ENCODE measurements at regions not wholly inside any gene's neighbourhood (a gene's known extent, or its start where the extent isn't known, plus 50 kb on each side); places are given as distances from the start of the nearest gene placed in this dataset.

DNA sequence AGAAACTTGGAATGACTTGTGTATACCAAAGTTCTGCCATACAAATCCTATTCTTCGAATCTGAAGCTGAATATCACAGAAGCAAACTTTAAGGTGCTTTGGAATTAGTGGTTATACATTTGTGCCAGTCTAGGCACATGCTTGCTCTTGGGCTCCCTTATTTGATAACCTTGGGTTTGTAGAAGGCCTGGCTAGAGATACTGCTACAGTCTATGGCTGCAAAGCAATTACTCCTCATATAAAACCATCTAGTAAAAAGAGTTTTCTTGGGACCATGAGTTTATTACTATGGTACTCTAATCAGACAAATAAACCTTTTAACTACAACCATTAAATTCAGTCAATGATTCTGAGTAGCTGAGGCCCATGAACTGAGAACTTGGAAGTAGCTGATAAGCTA lies 92.5 kb upstream of the SLC13A1 start:
- TF ChIP-seq, protein P1, sequence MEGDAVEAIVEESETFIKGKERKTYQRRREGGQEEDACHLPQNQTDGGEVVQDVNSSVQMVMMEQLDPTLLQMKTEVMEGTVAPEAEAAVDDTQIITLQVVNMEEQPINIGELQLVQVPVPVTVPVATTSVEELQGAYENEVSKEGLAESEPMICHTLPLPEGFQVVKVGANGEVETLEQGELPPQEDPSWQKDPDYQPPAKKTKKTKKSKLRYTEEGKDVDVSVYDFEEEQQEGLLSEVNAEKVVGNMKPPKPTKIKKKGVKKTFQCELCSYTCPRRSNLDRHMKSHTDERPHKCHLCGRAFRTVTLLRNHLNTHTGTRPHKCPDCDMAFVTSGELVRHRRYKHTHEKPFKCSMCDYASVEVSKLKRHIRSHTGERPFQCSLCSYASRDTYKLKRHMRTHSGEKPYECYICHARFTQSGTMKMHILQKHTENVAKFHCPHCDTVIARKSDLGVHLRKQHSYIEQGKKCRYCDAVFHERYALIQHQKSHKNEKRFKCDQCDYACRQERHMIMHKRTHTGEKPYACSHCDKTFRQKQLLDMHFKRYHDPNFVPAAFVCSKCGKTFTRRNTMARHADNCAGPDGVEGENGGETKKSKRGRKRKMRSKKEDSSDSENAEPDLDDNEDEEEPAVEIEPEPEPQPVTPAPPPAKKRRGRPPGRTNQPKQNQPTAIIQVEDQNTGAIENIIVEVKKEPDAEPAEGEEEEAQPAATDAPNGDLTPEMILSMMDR (IDR thresholded peaks at IDR 0.05; ENCODE audit: poor library complexity, severe bottlenecking) = no peak
- TF ChIP-seq, protein P2, sequence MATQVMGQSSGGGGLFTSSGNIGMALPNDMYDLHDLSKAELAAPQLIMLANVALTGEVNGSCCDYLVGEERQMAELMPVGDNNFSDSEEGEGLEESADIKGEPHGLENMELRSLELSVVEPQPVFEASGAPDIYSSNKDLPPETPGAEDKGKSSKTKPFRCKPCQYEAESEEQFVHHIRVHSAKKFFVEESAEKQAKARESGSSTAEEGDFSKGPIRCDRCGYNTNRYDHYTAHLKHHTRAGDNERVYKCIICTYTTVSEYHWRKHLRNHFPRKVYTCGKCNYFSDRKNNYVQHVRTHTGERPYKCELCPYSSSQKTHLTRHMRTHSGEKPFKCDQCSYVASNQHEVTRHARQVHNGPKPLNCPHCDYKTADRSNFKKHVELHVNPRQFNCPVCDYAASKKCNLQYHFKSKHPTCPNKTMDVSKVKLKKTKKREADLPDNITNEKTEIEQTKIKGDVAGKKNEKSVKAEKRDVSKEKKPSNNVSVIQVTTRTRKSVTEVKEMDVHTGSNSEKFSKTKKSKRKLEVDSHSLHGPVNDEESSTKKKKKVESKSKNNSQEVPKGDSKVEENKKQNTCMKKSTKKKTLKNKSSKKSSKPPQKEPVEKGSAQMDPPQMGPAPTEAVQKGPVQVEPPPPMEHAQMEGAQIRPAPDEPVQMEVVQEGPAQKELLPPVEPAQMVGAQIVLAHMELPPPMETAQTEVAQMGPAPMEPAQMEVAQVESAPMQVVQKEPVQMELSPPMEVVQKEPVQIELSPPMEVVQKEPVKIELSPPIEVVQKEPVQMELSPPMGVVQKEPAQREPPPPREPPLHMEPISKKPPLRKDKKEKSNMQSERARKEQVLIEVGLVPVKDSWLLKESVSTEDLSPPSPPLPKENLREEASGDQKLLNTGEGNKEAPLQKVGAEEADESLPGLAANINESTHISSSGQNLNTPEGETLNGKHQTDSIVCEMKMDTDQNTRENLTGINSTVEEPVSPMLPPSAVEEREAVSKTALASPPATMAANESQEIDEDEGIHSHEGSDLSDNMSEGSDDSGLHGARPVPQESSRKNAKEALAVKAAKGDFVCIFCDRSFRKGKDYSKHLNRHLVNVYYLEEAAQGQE (IDR thresholded peaks at IDR 0.05; ENCODE audit: borderline replicate concordance) = no peak
- TF ChIP-seq POLR2AphosphoS5 (IDR thresholded peaks at IDR 0.05) (no peak), EP300 (conservative IDR thresholded peaks at IDR 0.05; ENCODE audit: poor library complexity, severe bottlenecking) (no peak), MXI1 (conservative IDR thresholded peaks at IDR 0.05; ENCODE audit: poor library complexity, severe bottlenecking) (no peak), EZH2 (IDR thresholded peaks at IDR 0.05; ENCODE audit: borderline replicate concordance, insufficient read depth, low read length, poor library complexity, severe bottlenecking) (no peak)

All from neural cell (in vitro differentiated cells).